ENCODE measurements at regions not wholly inside any gene's neighbourhood (a gene's known extent, or its start where the extent isn't known, plus 50 kb on each side); places are given as distances from the start of the nearest gene placed in this dataset.

GRCh38 chr9:101977614-101978210 is 239.3 kb upstream of the GRIN3A start:
- Histone ChIP-seq H3K27me3 (no peaks in the 10 kb centered on the region), H3K4me1 (no peaks in the 10 kb centered on the region), H3K4me3 (no peak overlapping the region), H3K9me3 (no peaks in the 10 kb centered on the region), H3K27ac (no peak overlapping the region), H3K36me3 (no peaks in the 10 kb centered on the region)
- in situ Hi-C loops (cut with MboI; ENCODE audit: low pct_ligation_motif_present in 1 of 4, low pct_unique_long_range_greater_than_20kb in 1 of 4, low sequenced_read_pairs in 3 of 4), result no loop called here
- intact Hi-C loops (cut with DNase I; ENCODE audit: low total_unique reads), result no loop called here
- WGBS, 2 donors (ENCODE audit: low coverage in 1 of 2), result 0 to 29% methylated on average over 2 of the region's 2 CpGs
- TF ChIP-seq, protein P1, sequence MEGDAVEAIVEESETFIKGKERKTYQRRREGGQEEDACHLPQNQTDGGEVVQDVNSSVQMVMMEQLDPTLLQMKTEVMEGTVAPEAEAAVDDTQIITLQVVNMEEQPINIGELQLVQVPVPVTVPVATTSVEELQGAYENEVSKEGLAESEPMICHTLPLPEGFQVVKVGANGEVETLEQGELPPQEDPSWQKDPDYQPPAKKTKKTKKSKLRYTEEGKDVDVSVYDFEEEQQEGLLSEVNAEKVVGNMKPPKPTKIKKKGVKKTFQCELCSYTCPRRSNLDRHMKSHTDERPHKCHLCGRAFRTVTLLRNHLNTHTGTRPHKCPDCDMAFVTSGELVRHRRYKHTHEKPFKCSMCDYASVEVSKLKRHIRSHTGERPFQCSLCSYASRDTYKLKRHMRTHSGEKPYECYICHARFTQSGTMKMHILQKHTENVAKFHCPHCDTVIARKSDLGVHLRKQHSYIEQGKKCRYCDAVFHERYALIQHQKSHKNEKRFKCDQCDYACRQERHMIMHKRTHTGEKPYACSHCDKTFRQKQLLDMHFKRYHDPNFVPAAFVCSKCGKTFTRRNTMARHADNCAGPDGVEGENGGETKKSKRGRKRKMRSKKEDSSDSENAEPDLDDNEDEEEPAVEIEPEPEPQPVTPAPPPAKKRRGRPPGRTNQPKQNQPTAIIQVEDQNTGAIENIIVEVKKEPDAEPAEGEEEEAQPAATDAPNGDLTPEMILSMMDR (IDR thresholded peaks at IDR 0.05), result peak; percentile 41 to 75 (median 56)
- no peak for TF ChIP-seq POLR2A (IDR thresholded peaks at IDR 0.05)
- no peak for DNase-seq

DNA sequence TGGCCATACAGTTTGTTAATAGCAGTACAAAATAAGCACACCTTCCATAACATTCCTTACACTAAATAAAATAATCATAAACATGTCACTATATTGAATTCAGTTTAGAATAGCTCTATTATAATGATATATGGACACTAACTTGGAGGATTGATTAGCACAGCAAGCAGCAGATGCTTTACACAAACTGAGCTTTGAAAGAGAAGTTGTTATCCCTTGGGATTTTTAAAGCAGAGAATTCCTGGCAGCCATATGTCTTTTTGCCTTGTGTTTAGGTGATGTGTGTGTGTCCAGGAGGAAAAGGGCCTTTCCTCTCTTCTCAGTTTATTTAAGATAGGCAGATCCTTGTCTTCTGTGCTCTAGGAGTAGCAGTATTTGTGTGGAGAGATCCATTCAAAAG is 232.2 kb upstream of the GRIN3A start:
- intact Hi-C loops (cut with DNase I; ENCODE audit: low total_unique reads) (no loop called here), in situ Hi-C loops (cut with MboI; ENCODE audit: low pct_ligation_motif_present in 1 of 4, low pct_unique_long_range_greater_than_20kb in 1 of 4, low sequenced_read_pairs in 3 of 4) (no loop called here)
- Histone ChIP-seq H3K9me3 (no peaks in the 10 kb centered on the region), H3K27me3 (no peaks in the 10 kb centered on the region), H3K4me3 (no peak overlapping the region), H3K36me3 (no peaks in the 10 kb centered on the region), H3K4me1 (no peaks in the 10 kb centered on the region), H3K27ac (no peak overlapping the region)
- TF ChIP-seq, protein P1 (IDR thresholded peaks at IDR 0.05), result no peak
- TF ChIP-seq POLR2A (IDR thresholded peaks at IDR 0.05) (no peak), POLR2AphosphoS5 (IDR thresholded peaks at IDR 0.05) (no peak), EP300 (IDR thresholded peaks at IDR 0.05; ENCODE audit: low read depth) (no peak)
- no peak for DNase-seq

DNA sequence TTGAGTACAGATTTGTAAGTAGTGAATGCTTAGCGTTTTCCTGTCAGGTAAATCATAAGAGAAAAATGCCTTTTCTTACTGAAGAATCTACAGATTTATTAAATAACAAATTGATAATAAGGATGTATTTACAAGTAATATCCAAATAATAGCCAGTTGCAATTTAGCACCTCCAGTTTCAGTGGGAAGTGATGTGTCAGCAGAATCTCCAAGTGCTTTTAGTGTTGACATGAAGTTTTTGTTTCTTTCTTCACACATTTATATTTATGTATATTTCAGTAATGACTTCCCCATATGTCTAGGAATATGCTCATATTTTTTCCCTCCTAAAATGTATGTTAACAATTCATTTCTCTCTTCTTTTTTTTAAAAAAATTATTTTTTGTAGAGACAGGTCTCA is 229.9 kb upstream of the GRIN3A start:
- no peak for TF ChIP-seq EP300 (IDR thresholded peaks at IDR 0.05; ENCODE audit: low read depth)
- TF ChIP-seq POLR2AphosphoS5 (IDR thresholded peaks at IDR 0.05), result no peak
- no peak for TF ChIP-seq POLR2A (IDR thresholded peaks at IDR 0.05)
- TF ChIP-seq, protein P1 (IDR thresholded peaks at IDR 0.05), result no peak
- WGBS, 2 donors (ENCODE audit: low coverage in 1 of 2), result 95 to 100% methylated on average over 1 of the region's 1 CpG
- DNase-seq, result no peak
- Histone ChIP-seq H3K27ac (no peak overlapping the region), H3K4me3 (no peak overlapping the region), H3K4me1 (no peaks in the 10 kb centered on the region), H3K9me3 (no peaks in the 10 kb centered on the region), H3K27me3 (no peaks in the 10 kb centered on the region), H3K36me3 (no peaks in the 10 kb centered on the region)
- intact Hi-C loops (cut with DNase I; ENCODE audit: low total_unique reads), result no loop called here
- in situ Hi-C loops (cut with MboI; ENCODE audit: low pct_ligation_motif_present in 1 of 4, low pct_unique_long_range_greater_than_20kb in 1 of 4, low sequenced_read_pairs in 3 of 4), result no loop called here

- Histone ChIP-seq H3K27me3 (no peaks in the 10 kb centered on the region), H3K36me3 (no peaks in the 10 kb centered on the region), H3K4me3 (no peak overlapping the region), H3K27ac (no peak overlapping the region), H3K9me3 (no peaks in the 10 kb centered on the region), H3K4me1 (no peaks in the 10 kb centered on the region)
- DNase-seq, result no peak
- 25 to 46% methylated on average over 1 of the region's 1 CpG for WGBS, 2 donors (ENCODE audit: low coverage in 1 of 2)
- intact Hi-C loops (cut with DNase I; ENCODE audit: low total_unique reads), result no loop called here
- TF ChIP-seq POLR2A (IDR thresholded peaks at IDR 0.05), result no peak
- TF ChIP-seq EP300 (IDR thresholded peaks at IDR 0.05; ENCODE audit: low read depth), result no peak
- in situ Hi-C loops (cut with MboI; ENCODE audit: low pct_ligation_motif_present in 1 of 4, low pct_unique_long_range_greater_than_20kb in 1 of 4, low sequenced_read_pairs in 3 of 4), result no loop called here
These were observed 228.2 kb upstream of the GRIN3A start for GRCh38 chr9:101966691-101967090.

GRCh38 chr9:101957705-101958104 is 219.3 kb upstream of the GRIN3A start:
- intact Hi-C loops (cut with DNase I; ENCODE audit: low total_unique reads) (no loop called here), in situ Hi-C loops (cut with MboI; ENCODE audit: low pct_ligation_motif_present in 1 of 4, low pct_unique_long_range_greater_than_20kb in 1 of 4, low sequenced_read_pairs in 3 of 4) (no loop called here)
- Histone ChIP-seq H3K36me3 (no peaks in the 10 kb centered on the region), H3K9me3 (no peaks in the 10 kb centered on the region), H3K4me1 (no peaks in the 10 kb centered on the region), H3K4me3 (no peak overlapping the region), H3K27me3 (no peaks in the 10 kb centered on the region), H3K27ac (no peak overlapping the region)
- no peak for DNase-seq
- no peak for TF ChIP-seq POLR2AphosphoS5 (IDR thresholded peaks at IDR 0.05)
- TF ChIP-seq, protein P1 (IDR thresholded peaks at IDR 0.05), result no peak
- TF ChIP-seq POLR2A (IDR thresholded peaks at IDR 0.05), result no peak
- no peak for TF ChIP-seq EP300 (IDR thresholded peaks at IDR 0.05; ENCODE audit: low read depth)
- 87% methylated on average over 2 of the region's 2 CpGs; no CpG with 5 or more reads in 1 of the 2 donors for WGBS, 2 donors (ENCODE audit: low coverage in 1 of 2)

All from transverse colon (tissue), 4 donors.